Mucosa of descending colon (tissue), 3 donors: ENCODE measurements at regions not wholly inside any gene's neighbourhood (a gene's known extent, or its start where the extent isn't known, plus 50 kb on each side); places are given as distances from the start of the nearest gene placed in this dataset.

Experiments
- ATAC-seq: fragments of 200-7000 bp; cut with Tn5 transposase; one replicate; pipeline ENCODE4 v1.9.1; 2020; ENCODE audit warnings: mild to moderate bottlenecking, moderate library complexity
- DNase-seq, 3 donors: peaks; one replicate each; pipeline ENCODE4 v3.0.0-alpha.2; 2020
- H3K36me3 ChIP-seq: fragments of 200-600 bp; one replicate; pipeline ENCODE4 v1.8.0; 2021; ENCODE audit warnings: low read depth, mild to moderate bottlenecking
- H3K4me1 ChIP-seq: fragments of 200-600 bp; one replicate; pipeline ENCODE4 v1.8.0; 2021; ENCODE audit warnings: low read depth, mild to moderate bottlenecking
- H3K4me3 ChIP-seq: fragments of 200-600 bp; one replicate; pipeline ENCODE4 v1.8.0; 2021; ENCODE audit warnings: mild to moderate bottlenecking
- H3K9me3 ChIP-seq: fragments of 200-600 bp; one replicate; pipeline ENCODE4 v1.8.0; 2021; ENCODE audit warnings: mild to moderate bottlenecking
- intact Hi-C, 2 donors: fragments of 100-400 bp; cut with DNase I in 1 of 2; cut with micrococcal nuclease in 1 of 2; formaldehyde crosslinking; loops; one replicate each; pipeline versions ENCODE4 v1.11.0 to v1.11.1; 2022; cut with DNase I, micrococcal nuclease
- TF ChIP-seq, protein P1 (sequence below): fragments of 200-600 bp; IDR thresholded peaks from one replicate; pipeline ENCODE4 v1.8.0; 2022; ENCODE audit warnings: antibody characterized with exemption, mild to moderate bottlenecking
- donor health status: DM: no; HTN: no; CAD: no; lungs with moderate emphysema.
- donor health status: DM: no; HTN: no; CAD: no.
- donor health status: DM: no; HTN: yes; CAD: no.

- H3K4me3 ChIP-seq, result no peak overlapping the region
- H3K9me3 ChIP-seq, result no peaks in the 10 kb centered on the region
- no peaks in the 10 kb centered on the region for H3K36me3 ChIP-seq
- no peaks in the 10 kb centered on the region for H3K4me1 ChIP-seq
- TF ChIP-seq, protein P1, sequence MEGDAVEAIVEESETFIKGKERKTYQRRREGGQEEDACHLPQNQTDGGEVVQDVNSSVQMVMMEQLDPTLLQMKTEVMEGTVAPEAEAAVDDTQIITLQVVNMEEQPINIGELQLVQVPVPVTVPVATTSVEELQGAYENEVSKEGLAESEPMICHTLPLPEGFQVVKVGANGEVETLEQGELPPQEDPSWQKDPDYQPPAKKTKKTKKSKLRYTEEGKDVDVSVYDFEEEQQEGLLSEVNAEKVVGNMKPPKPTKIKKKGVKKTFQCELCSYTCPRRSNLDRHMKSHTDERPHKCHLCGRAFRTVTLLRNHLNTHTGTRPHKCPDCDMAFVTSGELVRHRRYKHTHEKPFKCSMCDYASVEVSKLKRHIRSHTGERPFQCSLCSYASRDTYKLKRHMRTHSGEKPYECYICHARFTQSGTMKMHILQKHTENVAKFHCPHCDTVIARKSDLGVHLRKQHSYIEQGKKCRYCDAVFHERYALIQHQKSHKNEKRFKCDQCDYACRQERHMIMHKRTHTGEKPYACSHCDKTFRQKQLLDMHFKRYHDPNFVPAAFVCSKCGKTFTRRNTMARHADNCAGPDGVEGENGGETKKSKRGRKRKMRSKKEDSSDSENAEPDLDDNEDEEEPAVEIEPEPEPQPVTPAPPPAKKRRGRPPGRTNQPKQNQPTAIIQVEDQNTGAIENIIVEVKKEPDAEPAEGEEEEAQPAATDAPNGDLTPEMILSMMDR, result no peak
- DNase-seq (no peak), ATAC-seq (no peak)
- intact Hi-C loops, result loop anchor here (10.0 kb wide), 2 partner anchors 751 to 1211 kb away; no protein-coding TSS in a partner anchor
Measured at GRCh38 chr9:84393266-84393950, 52.9 kb upstream of the SLC28A3 start.

DNA sequence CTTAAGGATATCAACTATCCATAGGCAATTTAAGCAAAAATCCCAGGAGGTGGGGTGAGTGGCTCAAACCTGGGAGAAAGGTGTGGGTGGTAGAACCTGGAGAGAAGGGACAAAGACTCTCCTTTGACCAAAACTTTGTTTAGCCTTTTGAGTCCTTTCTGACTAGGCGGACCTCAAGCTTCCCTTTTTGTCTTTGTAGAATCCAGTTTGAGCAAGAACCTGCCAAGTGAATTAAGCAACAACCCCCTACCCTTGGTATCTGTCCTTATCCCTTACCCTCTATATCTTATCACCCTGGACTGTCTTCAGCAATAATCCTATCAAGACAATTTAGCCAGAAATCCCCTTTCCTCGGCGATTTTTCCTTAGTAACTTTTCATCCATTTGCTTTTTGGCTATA, 53.5 kb upstream of the SLC28A3 start:
- no peak for DNase-seq
- ATAC-seq, result no peak
- Histone ChIP-seq H3K4me1 (no peaks in the 10 kb centered on the region), H3K36me3 (no peaks in the 10 kb centered on the region), H3K4me3 (no peak overlapping the region), H3K9me3 (no peaks in the 10 kb centered on the region)
- TF ChIP-seq, protein P1, result no peak
- intact Hi-C loops, result loop anchor here (10.0 kb wide), 2 partner anchors 751 to 1211 kb away; no protein-coding TSS in a partner anchor

DNA sequence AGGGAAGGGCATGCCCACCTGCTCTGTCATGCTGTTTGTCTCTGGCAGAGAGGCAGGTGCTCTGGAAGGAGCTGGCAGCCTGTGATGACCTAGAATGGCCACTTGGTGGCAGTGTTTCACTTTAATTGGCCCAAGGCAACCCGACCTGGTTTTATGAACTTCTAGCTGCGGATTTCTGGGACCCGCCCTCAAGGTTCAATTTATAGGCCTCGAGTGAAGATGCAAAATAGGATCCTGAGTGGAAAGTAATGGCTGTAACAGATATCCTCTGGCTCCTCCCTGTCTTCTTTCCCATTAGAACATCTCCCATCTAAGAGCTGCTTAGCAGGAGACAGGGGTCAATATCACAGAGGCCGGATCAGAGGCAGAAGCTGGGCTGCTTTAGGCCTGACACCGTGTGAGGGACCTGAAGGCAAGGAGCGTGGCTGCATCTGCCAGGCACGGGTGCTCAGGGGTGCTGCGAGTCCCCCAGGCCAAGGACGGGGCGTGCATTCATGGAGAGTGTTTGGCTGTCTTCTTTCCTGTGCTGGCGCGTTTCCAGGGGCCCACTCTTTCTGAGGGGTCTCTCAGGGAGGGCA, 56.7 kb upstream of the SLC28A3 start:
- Histone ChIP-seq H3K36me3 (no peaks in the 10 kb centered on the region), H3K9me3 (no peaks in the 10 kb centered on the region), H3K4me3 (no peak overlapping the region), H3K4me1 (no peaks in the 10 kb centered on the region)
- intact Hi-C loops, result loop anchor here (5.0 to 10.0 kb wide), 4 partner anchors 748 to 1208 kb away; no protein-coding TSS in a partner anchor
- peak in 2 of 3 donors; percentile 70 to 76 for DNase-seq
- TF ChIP-seq, protein P1, result peak; percentile 84
- ATAC-seq, result peak; percentile 91

DNA sequence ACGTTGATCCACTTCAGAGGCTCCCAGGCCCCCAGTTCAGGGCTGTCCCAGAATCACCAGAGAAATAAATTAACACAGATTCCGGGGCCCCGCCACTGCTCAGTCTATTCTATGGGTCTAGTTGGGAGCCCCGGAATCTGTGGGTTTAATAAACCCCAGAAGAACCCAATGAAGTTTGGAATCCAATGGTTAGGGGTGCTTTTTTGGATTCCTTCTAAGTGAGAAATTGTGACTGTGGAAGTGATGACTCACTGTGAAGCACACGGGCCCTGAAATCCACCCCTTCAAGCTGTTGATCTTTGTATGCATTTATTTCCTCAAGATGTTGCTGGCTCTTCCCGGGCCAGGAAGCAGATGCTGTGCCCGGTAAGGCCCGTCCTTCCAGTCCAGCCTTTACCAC, 57.3 kb upstream of the SLC28A3 start:
- H3K36me3 ChIP-seq, result no peaks in the 10 kb centered on the region
- H3K4me3 ChIP-seq, result no peak overlapping the region
- intact Hi-C loops, result loop anchor here (5.0 to 10.0 kb wide), 4 partner anchors 747 to 1207 kb away; no protein-coding TSS in a partner anchor

DNA sequence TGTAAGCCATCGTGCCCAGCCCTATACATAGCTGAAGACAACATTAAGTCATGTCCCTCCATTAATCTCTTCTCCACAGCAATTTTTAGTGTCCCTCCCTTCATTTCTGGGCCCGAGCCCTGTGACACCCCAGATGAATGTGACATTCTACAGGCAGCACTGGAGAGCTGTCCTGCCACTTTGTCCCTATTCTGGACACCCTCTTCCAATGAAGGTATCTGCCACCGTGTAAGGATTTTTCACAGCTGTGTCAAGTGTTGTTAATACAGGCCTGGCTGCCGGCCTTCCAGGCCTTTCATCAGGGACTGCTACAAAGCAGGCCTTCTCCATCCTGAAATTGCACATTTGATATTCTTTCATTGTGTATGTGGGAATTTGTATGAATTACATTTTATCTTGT, 62.0 kb upstream of the SLC28A3 start:
- no peaks in the 10 kb centered on the region for H3K4me1 ChIP-seq
- no peaks in the 10 kb centered on the region for H3K36me3 ChIP-seq
- DNase-seq (no peak), ATAC-seq (no peak)
- intact Hi-C loops, result loop anchor here in 1 of 2 donors (10.0 kb wide), 1 partner anchor 1202 kb away; no protein-coding TSS in a partner anchor
- TF ChIP-seq, protein P1, result no peak
- no peaks in the 10 kb centered on the region for H3K9me3 ChIP-seq
- no peak overlapping the region for H3K4me3 ChIP-seq

More for the DNA sequence above, 57.3 kb upstream of the SLC28A3 start:
- DNase-seq (no peak), ATAC-seq (no peak)
- H3K4me1 ChIP-seq, result no peaks in the 10 kb centered on the region
- H3K9me3 ChIP-seq, result no peaks in the 10 kb centered on the region
- TF ChIP-seq, protein P1, result no peak
